ENCODE measurements at regions not wholly inside any gene's neighbourhood (a gene's known extent, or its start where the extent isn't known, plus 50 kb on each side); places are given as distances from the start of the nearest gene placed in this dataset.

DNA sequence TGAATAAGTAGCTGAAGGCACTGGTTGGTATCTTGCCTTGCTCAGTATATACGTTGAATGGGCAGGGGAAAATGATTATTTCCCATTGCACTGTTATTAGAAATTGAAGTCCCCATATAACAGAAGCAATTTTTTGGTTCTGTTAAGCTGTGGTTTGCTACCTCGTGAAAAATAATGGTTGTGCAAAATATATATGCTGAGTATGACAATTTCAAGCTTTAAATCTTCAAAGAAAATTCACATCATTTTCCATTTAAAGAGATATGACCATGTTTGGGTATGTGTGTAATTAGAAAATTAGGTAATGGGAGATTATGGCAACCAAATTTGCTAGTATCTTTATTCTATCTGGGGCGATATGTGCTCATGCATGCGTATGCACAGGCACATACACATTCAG, 139.8 kb downstream of the DMAC1 start:
- Histone ChIP-seq H3K4me1 (no peaks in the 10 kb centered on the region), H3K27ac (no peak overlapping the region), H3K9me3 (no peaks in the 10 kb centered on the region), H3K36me3 (no peaks in the 10 kb centered on the region), H3K27me3 (no peaks in the 10 kb centered on the region), H3K4me3 (no peak overlapping the region)
- TF ChIP-seq, protein P1, sequence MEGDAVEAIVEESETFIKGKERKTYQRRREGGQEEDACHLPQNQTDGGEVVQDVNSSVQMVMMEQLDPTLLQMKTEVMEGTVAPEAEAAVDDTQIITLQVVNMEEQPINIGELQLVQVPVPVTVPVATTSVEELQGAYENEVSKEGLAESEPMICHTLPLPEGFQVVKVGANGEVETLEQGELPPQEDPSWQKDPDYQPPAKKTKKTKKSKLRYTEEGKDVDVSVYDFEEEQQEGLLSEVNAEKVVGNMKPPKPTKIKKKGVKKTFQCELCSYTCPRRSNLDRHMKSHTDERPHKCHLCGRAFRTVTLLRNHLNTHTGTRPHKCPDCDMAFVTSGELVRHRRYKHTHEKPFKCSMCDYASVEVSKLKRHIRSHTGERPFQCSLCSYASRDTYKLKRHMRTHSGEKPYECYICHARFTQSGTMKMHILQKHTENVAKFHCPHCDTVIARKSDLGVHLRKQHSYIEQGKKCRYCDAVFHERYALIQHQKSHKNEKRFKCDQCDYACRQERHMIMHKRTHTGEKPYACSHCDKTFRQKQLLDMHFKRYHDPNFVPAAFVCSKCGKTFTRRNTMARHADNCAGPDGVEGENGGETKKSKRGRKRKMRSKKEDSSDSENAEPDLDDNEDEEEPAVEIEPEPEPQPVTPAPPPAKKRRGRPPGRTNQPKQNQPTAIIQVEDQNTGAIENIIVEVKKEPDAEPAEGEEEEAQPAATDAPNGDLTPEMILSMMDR (IDR thresholded peaks at IDR 0.05): no peak
- TF ChIP-seq POLR2A (IDR thresholded peaks at IDR 0.05): no peak
- no peak for TF ChIP-seq EP300 (IDR thresholded peaks at IDR 0.05)
- TF ChIP-seq POLR2AphosphoS5 (IDR thresholded peaks at IDR 0.05): no peak
- 77% methylated on average over 4 of the region's 4 CpGs for WGBS
- no peak for DNase-seq (ENCODE audit: low spot score in 2 of 2)

DNA sequence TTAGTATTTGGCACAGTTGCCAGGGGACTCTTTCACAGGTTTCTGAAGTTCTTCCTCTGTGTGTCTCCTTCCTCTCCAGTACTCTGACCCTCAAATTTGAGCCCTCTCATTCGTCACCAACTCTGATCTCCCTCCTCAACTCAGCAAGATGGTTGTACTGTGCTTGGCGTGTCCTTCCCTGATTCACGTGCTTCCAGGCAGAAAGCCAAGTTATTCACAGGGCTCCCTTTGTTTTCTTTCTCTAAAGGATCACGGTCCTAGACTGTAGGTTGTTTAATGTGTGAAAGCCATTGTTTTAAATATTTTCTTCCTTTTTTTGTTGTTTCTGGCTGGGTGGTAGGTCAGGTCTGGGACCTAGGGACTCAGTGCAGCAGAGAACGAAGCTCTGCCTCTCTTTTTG, 142.9 kb downstream of the DMAC1 start:
- H3K4me1 ChIP-seq: no peaks in the 10 kb centered on the region
- no peak overlapping the region for H3K27ac ChIP-seq
- DNase-seq (ENCODE audit: low spot score in 2 of 2): no peak
- TF ChIP-seq EP300 (IDR thresholded peaks at IDR 0.05): no peak
- no peak overlapping the region for H3K4me3 ChIP-seq
- no peaks in the 10 kb centered on the region for H3K27me3 ChIP-seq
- no peaks in the 10 kb centered on the region for H3K9me3 ChIP-seq
- WGBS: 40% methylated on average over 5 of the region's 5 CpGs
- no peaks in the 10 kb centered on the region for H3K36me3 ChIP-seq

DNA sequence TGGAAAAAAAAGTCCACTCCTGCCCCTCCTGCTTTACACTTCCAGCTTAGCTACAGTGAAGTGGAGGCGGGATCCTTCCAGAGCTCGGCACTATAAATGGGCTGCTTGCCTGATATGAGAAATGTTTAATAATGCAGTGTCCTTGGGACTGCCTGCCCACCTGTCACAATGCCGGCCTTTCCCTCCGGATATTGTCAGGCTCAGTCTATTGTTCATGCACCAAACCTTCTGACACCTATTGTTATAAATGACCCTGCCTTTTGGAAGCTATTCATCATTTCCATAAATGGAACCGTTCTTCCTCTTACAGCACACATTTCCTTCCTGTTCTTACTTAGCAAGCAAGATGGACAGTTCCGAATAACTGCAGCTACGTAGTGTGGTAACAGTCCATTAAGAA, 146.3 kb downstream of the DMAC1 start:
- H3K27me3 ChIP-seq: no peaks in the 10 kb centered on the region
- H3K36me3 ChIP-seq: no peaks in the 10 kb centered on the region
- no peak overlapping the region for H3K4me3 ChIP-seq
- no peak for DNase-seq (ENCODE audit: low spot score in 2 of 2)
- H3K27ac ChIP-seq: no peak overlapping the region
- no peaks in the 10 kb centered on the region for H3K9me3 ChIP-seq
- 68% methylated on average over 7 of the region's 7 CpGs for WGBS
- TF ChIP-seq EP300 (IDR thresholded peaks at IDR 0.05) (no peak), POLR2AphosphoS5 (IDR thresholded peaks at IDR 0.05) (no peak), POLR2A (IDR thresholded peaks at IDR 0.05) (no peak)
- TF ChIP-seq, protein P1 (IDR thresholded peaks at IDR 0.05): no peak
- no peaks in the 10 kb centered on the region for H3K4me1 ChIP-seq

DNA sequence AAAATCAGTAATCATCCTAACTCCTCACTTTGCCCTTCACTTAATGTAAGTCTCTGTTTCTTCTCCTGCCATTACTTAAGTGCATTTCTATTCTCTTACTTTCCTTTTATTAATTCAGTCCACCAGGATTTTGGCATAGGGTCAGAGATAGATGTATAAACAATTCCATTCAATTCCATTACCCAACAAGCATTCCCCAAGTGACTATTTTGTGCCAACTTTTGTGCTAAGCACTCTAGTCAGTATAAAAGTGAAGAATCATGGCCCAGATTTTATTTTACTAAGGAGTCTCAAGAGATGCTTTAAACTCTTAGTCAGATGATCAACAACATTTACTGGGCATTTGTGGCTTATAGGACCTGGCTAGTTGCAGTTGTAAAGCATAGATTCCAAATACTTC, 159.3 kb downstream of the DMAC1 start:
- no peaks in the 10 kb centered on the region for H3K9me3 ChIP-seq
- no peaks in the 10 kb centered on the region for H3K4me1 ChIP-seq
- no peak for TF ChIP-seq EP300 (IDR thresholded peaks at IDR 0.05)
- TF ChIP-seq POLR2A (IDR thresholded peaks at IDR 0.05): no peak
- TF ChIP-seq POLR2AphosphoS5 (IDR thresholded peaks at IDR 0.05): no peak
- TF ChIP-seq, protein P1 (IDR thresholded peaks at IDR 0.05): no peak
- H3K4me3 ChIP-seq: no peak overlapping the region
- no peaks in the 10 kb centered on the region for H3K36me3 ChIP-seq
- no peaks in the 10 kb centered on the region for H3K27me3 ChIP-seq
- DNase-seq (ENCODE audit: low spot score in 2 of 2): no peak
- no peak overlapping the region for H3K27ac ChIP-seq

DNA sequence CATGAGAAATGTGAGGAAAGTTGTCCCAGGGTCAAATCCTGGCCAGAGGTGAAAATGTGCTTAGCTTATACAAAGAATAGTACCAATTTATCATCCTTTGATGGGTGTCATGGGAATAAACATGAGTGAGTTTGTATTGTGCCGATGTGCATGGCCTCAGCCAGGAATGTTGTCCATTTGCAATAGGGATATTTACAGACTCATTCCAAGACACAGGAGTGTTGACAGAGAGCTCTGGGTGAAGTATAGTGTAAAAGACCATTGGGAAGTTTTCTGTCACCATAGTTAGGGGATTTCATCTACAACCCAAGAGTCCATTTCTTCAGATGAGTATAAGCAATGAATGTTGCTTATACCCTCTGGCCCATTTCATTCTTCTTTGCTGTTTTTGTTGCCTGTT, 160.1 kb downstream of the DMAC1 start:
- TF ChIP-seq POLR2A (IDR thresholded peaks at IDR 0.05) (no peak), POLR2AphosphoS5 (IDR thresholded peaks at IDR 0.05) (no peak), EP300 (IDR thresholded peaks at IDR 0.05) (no peak)
- TF ChIP-seq, protein P1 (IDR thresholded peaks at IDR 0.05): no peak

DNA sequence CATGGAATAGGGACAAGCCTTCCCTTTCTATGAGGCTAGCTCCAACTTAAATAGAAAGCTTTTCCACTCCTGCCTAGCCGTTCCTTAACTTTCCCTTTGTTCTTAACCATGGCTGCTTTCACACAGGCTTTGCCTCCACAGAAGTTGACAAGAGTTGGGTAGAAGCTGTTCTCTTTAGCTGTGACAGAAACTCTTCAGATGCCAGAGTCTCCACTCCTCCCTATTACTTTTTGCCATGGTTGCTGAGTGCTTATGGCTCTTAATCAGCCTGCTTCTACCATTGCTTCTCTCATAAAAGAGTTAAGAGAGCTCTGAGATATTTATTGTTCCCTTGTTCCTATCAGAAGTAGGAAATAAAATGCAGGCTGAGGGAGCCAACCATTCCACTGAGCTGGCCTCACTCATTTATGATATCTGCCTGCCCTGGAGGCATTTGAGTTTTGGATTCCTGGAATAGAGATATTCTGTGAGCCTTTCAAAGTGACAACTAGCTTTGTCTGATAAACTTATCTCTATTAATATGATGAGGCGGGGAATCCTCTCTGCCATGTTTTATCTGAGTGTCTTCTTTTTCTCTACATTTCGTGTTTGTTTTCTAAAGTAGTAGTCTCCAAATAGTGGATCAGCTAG, 162.6 kb downstream of the DMAC1 start:
- no peak for DNase-seq (ENCODE audit: low spot score in 2 of 2)
- Histone ChIP-seq H3K36me3 (no peaks in the 10 kb centered on the region), H3K9me3 (no peaks in the 10 kb centered on the region), H3K4me1 (no peaks in the 10 kb centered on the region), H3K27me3 (no peaks in the 10 kb centered on the region), H3K27ac (no peak overlapping the region), H3K4me3 (no peak overlapping the region)
- TF ChIP-seq, protein P1 (IDR thresholded peaks at IDR 0.05): no peak
- TF ChIP-seq POLR2A (IDR thresholded peaks at IDR 0.05) (no peak), EP300 (IDR thresholded peaks at IDR 0.05) (no peak), POLR2AphosphoS5 (IDR thresholded peaks at IDR 0.05) (no peak)
- WGBS: 71% methylated on average over 3 of the region's 3 CpGs

More for the DNA sequence above, 160.1 kb downstream of the DMAC1 start:
- 89% methylated on average over 1 of the region's 1 CpG for WGBS
- no peak for DNase-seq (ENCODE audit: low spot score in 2 of 2)
- H3K36me3 ChIP-seq: no peaks in the 10 kb centered on the region
- no peaks in the 10 kb centered on the region for H3K27me3 ChIP-seq
- H3K27ac ChIP-seq: no peak overlapping the region
- no peaks in the 10 kb centered on the region for H3K4me1 ChIP-seq
- H3K9me3 ChIP-seq: no peaks in the 10 kb centered on the region
- no peak overlapping the region for H3K4me3 ChIP-seq
